ENCODE measurements at regions not wholly inside any gene's neighbourhood (a gene's known extent, or its start where the extent isn't known, plus 50 kb on each side); places are given as distances from the start of the nearest gene placed in this dataset.

DNA sequence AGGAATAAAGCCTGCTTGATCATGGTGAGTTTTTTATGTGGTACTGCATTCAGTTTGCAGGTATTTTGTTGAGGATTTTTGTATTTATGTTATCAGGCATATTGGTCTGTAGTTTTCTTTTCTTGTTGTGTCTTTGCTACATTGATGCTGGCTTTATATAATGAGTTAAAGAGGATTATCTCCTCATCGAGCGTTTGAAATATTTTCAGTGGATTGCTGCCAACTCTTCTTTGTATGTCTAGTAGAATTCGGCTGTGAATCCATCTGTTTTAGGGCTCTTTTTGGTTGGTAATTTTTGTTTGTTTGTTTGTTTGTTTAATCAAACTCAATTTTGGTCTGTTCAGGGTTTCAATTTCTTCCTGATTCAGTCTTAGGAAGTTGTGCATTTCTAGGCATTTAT lies 758.4 kb downstream of the KCNA4 start:
- DNase-seq (ENCODE audit: low read depth) = peak; percentile 52
- TF ChIP-seq, protein P1, sequence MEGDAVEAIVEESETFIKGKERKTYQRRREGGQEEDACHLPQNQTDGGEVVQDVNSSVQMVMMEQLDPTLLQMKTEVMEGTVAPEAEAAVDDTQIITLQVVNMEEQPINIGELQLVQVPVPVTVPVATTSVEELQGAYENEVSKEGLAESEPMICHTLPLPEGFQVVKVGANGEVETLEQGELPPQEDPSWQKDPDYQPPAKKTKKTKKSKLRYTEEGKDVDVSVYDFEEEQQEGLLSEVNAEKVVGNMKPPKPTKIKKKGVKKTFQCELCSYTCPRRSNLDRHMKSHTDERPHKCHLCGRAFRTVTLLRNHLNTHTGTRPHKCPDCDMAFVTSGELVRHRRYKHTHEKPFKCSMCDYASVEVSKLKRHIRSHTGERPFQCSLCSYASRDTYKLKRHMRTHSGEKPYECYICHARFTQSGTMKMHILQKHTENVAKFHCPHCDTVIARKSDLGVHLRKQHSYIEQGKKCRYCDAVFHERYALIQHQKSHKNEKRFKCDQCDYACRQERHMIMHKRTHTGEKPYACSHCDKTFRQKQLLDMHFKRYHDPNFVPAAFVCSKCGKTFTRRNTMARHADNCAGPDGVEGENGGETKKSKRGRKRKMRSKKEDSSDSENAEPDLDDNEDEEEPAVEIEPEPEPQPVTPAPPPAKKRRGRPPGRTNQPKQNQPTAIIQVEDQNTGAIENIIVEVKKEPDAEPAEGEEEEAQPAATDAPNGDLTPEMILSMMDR (conservative IDR thresholded peaks at IDR 0.05; ENCODE audit: low read depth, low read length) = no peak
- no peak overlapping the region for H3K4me3 ChIP-seq (ENCODE audit: low read length)

DNA sequence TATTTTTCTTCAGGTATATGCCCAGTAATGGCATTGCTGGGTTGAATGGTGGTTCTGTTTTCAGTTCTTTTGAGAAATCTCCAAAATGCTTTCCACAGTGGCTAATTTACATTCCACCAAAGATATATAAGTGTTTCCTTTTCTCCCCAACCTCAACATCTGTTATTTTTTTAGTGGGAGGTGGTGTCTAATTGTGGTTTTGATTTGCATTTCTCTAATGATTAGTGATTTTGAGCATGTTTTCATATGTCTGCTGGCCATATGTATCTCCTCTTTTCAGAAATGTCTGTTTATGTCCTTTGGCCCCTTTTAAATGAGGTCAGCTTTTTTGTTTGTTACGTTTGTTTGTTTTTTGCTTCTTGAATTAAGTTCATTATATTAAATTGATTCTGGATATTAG lies 760.2 kb downstream of the KCNA4 start:
- no peak overlapping the region for H3K4me3 ChIP-seq (ENCODE audit: low read length)
- TF ChIP-seq, protein P1 (conservative IDR thresholded peaks at IDR 0.05; ENCODE audit: low read depth, low read length) = no peak
- DNase-seq (ENCODE audit: low read depth) = no peak

DNA sequence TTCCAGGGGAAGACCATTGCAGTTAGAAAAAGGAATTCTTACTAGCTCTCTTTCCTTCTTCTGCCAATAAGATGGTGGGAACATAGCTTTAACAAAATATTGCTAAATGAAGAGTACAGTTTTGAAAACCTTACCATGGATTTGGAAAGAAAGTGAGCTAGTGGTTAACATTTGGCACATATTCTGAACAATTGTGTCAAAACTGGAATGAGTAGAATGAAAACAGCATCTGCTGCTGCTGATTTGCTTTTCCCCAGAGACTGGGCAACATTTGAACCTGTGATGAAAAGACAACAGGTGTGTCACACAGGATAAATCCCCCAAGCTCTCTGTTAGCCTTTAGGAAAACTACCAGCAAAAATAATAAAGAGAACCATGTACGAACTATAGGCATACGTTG lies 761.4 kb downstream of the KCNA4 start:
- TF ChIP-seq, protein P1 (conservative IDR thresholded peaks at IDR 0.05; ENCODE audit: low read depth, low read length) = no peak
- no peak for DNase-seq (ENCODE audit: low read depth)
- H3K4me3 ChIP-seq (ENCODE audit: low read length) = no peak overlapping the region

DNA sequence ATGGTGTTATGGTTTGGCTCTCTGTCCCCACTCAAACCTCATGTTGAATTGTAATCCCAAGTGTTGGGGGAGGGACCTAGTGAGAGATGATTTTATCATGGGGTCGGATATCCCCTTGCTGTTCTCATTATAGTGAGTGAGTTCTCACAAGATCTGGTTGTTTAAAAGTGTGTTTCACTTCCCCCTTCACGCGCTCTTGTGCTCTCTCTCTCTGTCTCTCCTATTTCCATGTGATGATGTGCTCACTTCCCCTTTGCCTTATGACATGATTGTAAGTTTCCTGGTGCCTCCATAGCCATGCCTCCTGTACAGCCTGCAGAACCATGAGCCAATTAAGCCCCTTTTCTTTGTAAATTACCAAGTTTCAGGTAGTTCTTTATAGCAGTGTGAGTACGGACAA lies 765.1 kb downstream of the KCNA4 start:
- TF ChIP-seq, protein P1 (conservative IDR thresholded peaks at IDR 0.05; ENCODE audit: low read depth, low read length) = no peak
- no peak overlapping the region for H3K4me3 ChIP-seq (ENCODE audit: low read length)
- no peak for DNase-seq (ENCODE audit: low read depth)

DNA sequence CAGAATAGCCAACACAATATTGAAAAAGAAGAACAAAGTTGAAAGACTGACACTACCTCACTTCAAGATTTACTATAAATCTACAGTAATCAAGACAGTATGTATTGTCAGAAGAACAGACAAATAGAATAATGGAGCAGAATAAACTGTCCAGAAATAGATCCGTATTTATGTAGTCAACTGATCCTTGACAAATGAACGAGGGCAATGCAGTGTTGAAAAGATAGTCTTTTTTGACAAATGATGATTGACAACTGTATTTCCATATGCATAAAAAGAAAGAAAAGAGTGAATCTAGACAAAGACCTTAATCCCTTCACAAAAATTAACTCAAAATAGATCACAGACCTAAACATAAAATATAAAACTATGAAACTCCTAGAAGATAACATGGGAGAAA lies 767.1 kb downstream of the KCNA4 start:
- no peak for DNase-seq (ENCODE audit: low read depth)
- H3K4me3 ChIP-seq (ENCODE audit: low read length) = no peak overlapping the region
- TF ChIP-seq, protein P1 (conservative IDR thresholded peaks at IDR 0.05; ENCODE audit: low read depth, low read length) = no peak

DNA sequence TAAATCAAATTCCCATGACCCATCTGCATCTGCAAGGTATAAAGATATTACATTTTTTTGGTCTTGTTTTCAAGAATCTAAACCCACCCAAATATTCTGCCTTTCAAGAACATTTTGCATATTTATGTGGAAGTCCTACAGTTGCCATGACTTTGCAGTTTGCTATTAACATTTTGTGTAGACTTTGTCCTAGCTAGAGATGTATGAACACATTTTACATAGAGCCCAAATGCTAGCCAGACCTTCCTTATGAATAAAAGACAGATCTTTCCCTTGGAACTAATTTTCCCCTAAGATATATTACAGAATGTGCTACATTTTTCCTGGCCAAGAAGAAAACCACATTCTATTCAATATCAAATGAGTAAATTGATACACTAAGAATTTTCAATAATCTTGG lies 772.5 kb downstream of the KCNA4 start:
- no peak overlapping the region for H3K4me3 ChIP-seq (ENCODE audit: low read length)
- TF ChIP-seq, protein P1 (conservative IDR thresholded peaks at IDR 0.05; ENCODE audit: low read depth, low read length) = no peak
- no peak for DNase-seq (ENCODE audit: low read depth)

DNA sequence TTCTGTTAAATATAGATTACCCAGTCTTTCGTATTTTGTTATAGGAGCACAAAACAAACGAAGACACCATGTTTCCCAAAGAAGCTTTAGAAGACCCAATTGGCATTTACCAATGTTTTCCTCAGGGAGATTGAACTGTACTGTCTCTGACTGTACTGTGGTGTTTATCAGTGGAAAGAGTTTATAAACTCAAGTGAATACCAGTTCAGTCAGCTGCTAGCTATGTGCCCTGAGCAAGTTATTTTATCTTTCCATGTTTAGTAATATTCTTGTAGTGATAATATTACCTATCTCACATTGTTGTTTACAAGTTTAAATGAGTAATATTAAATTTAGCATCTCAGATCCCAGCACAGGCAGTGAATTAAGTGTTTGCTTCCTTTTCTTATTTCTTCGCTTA lies 773.2 kb downstream of the KCNA4 start:
- TF ChIP-seq, protein P1 (conservative IDR thresholded peaks at IDR 0.05; ENCODE audit: low read depth, low read length) = no peak
- no peak overlapping the region for H3K4me3 ChIP-seq (ENCODE audit: low read length)
- no peak for DNase-seq (ENCODE audit: low read depth)
